MM.1S (cell line): ENCODE measurements at regions not wholly inside any gene's neighbourhood (a gene's known extent, or its start where the extent isn't known, plus 50 kb on each side); places are given as distances from the start of the nearest gene placed in this dataset.

Experiments
- CTCF ChIP-seq: fragments of 300-600 bp; sonication (generic); IDR thresholded peaks from 2 replicates; pipeline ENCODE4 v1.5.1; 2016; ENCODE audit warnings: antibody characterized with exemption, low read length, mixed read lengths
- EZH2 ChIP-seq: fragments of 300-600 bp; sonication (generic); optimal IDR thresholded peaks from 2 replicates; pipeline ENCODE3; 2017; ENCODE audit warnings: low read depth, mild to moderate bottlenecking, antibody characterized with exemption, low read length, mixed read lengths

GRCh38 chr17:71779482-71779881 lies 341.3 kb upstream of the SOX9 start:
- TF ChIP-seq EZH2 (no peak), CTCF (no peak)
